ENCODE measurements at regions not wholly inside any gene's neighbourhood (a gene's known extent, or its start where the extent isn't known, plus 50 kb on each side); places are given as distances from the start of the nearest gene placed in this dataset.

DNA sequence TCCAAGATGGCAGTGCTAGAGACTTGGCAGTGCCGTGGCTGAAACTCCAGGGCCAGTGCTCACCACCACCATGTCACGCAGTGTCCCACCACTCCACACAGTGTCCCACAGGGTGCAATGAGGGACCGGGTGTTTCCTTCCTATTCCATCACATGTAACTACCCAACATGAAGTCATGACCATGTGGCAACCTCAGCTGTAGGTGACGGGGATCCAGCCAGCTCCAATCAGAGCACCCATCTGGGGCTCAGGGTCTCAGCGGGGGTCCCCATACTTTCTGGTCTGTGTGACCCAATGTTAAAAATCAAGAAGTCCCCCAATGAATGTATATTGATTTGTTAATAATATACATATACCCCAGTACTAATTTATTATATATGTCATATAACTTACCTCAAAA lies 52.1 kb downstream of the PTGR3 start:
- Histone ChIP-seq H3F3A (replicated peaks; ENCODE audit: insufficient read depth) (no peaks in the 10 kb centered on the region), H2AFZ (ENCODE audit: low read depth) (no peak overlapping the region), H3K36me3 (replicated peaks in 1 of 2; ENCODE audit: control insufficient read depth in 1 of 2, insufficient read depth in 2 of 2, low read length in 1 of 2) (no peaks in the 10 kb centered on the region), H3K9me3 (no peaks in the 10 kb centered on the region), H4K20me1 (ENCODE audit: insufficient read depth) (no peaks in the 10 kb centered on the region), H3K9me2 (no peaks in the 10 kb centered on the region), H3K4me1 (ENCODE audit: control insufficient read depth in 1 of 2, insufficient read depth in 2 of 2, low read depth in 1 of 2, low read length in 1 of 2) (peaks cover 0 to 4% of the 10 kb centered on the region in 2 experiments; a peak in 1 of 4 replicates), H3K4me3 (ENCODE audit: low read depth in 2 of 2, low read length in 1 of 2) (no peak overlapping the region), H3K4me2 (no peak overlapping the region), H3K27ac (ENCODE audit: low read depth in 2 of 2, low read length in 1 of 2) (no peak overlapping the region), H3K79me2 (ENCODE audit: insufficient read depth) (no peaks in the 10 kb centered on the region), H3K9ac (no peak overlapping the region), H3K27me3 (ENCODE audit: insufficient read depth) (no peaks in the 10 kb centered on the region)
- ChIA-PET CTCF (no interaction called here), POLR2A (no interaction called here)
- DNase-seq: no peak
- TF ChIP-seq, protein P1, sequence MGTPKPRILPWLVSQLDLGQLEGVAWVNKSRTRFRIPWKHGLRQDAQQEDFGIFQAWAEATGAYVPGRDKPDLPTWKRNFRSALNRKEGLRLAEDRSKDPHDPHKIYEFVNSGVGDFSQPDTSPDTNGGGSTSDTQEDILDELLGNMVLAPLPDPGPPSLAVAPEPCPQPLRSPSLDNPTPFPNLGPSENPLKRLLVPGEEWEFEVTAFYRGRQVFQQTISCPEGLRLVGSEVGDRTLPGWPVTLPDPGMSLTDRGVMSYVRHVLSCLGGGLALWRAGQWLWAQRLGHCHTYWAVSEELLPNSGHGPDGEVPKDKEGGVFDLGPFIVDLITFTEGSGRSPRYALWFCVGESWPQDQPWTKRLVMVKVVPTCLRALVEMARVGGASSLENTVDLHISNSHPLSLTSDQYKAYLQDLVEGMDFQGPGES (IDR thresholded peaks at IDR 0.05; ENCODE audit: low read depth, low read length): no peak
- TF ChIP-seq FOXM1 (IDR thresholded peaks at IDR 0.05; ENCODE audit: low read depth): no peak
- TF ChIP-seq USF2 (IDR thresholded peaks at IDR 0.05; ENCODE audit: borderline replicate concordance, low read depth, low read length): no peak
- TF ChIP-seq EZH2phosphoT487 (IDR thresholded peaks at IDR 0.05; ENCODE audit: borderline replicate concordance, low read depth): no peak
- no peak for TF ChIP-seq NRF1 (IDR thresholded peaks at IDR 0.05; ENCODE audit: low read depth, low read length)
- no peak for TF ChIP-seq ELF1 (IDR thresholded peaks at IDR 0.05)
- no peak for TF ChIP-seq RXRA (IDR thresholded peaks at IDR 0.05; ENCODE audit: borderline replicate concordance, low read depth)
- TF ChIP-seq, protein P2, sequence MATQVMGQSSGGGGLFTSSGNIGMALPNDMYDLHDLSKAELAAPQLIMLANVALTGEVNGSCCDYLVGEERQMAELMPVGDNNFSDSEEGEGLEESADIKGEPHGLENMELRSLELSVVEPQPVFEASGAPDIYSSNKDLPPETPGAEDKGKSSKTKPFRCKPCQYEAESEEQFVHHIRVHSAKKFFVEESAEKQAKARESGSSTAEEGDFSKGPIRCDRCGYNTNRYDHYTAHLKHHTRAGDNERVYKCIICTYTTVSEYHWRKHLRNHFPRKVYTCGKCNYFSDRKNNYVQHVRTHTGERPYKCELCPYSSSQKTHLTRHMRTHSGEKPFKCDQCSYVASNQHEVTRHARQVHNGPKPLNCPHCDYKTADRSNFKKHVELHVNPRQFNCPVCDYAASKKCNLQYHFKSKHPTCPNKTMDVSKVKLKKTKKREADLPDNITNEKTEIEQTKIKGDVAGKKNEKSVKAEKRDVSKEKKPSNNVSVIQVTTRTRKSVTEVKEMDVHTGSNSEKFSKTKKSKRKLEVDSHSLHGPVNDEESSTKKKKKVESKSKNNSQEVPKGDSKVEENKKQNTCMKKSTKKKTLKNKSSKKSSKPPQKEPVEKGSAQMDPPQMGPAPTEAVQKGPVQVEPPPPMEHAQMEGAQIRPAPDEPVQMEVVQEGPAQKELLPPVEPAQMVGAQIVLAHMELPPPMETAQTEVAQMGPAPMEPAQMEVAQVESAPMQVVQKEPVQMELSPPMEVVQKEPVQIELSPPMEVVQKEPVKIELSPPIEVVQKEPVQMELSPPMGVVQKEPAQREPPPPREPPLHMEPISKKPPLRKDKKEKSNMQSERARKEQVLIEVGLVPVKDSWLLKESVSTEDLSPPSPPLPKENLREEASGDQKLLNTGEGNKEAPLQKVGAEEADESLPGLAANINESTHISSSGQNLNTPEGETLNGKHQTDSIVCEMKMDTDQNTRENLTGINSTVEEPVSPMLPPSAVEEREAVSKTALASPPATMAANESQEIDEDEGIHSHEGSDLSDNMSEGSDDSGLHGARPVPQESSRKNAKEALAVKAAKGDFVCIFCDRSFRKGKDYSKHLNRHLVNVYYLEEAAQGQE (IDR thresholded peaks at IDR 0.05; ENCODE audit: low read depth, low read length): no peak
- 78% methylated on average over 3 of the region's 5 CpGs for WGBS (ENCODE audit: low lambda C conversion rate)

- no peaks in the 10 kb centered on the region for H3K9me2 ChIP-seq
- H3K27ac ChIP-seq (ENCODE audit: low read depth in 2 of 2, low read length in 1 of 2): no peak overlapping the region
- ChIA-PET CTCF (no interaction called here), POLR2A (no interaction called here)
- no peak overlapping the region for H3K4me2 ChIP-seq
- no peak for DNase-seq
- 78% methylated on average over 22 of the region's 24 CpGs for WGBS (ENCODE audit: low lambda C conversion rate)
- no peaks in the 10 kb centered on the region for H3K27me3 ChIP-seq (ENCODE audit: insufficient read depth)
- no peaks in the 10 kb centered on the region for H3K79me2 ChIP-seq (ENCODE audit: insufficient read depth)
- TF ChIP-seq SMC3 (IDR thresholded peaks at IDR 0.05; ENCODE audit: low read depth, low read length) (no peak), NRF1 (IDR thresholded peaks at IDR 0.05; ENCODE audit: low read depth, low read length) (no peak), MXI1 (IDR thresholded peaks at IDR 0.05; ENCODE audit: low read depth, low read length) (no peak), GATA2 (CRISPR knock-in tag; IDR thresholded peaks at IDR 0.05) (no peak), USF2 (IDR thresholded peaks at IDR 0.05; ENCODE audit: borderline replicate concordance, low read depth, low read length) (no peak), JUND (IDR thresholded peaks at IDR 0.05) (no peak), NFIC (IDR thresholded peaks at IDR 0.05; ENCODE audit: borderline replicate concordance) (no peak), FOXM1 (IDR thresholded peaks at IDR 0.05; ENCODE audit: low read depth) (no peak), RFX5 (IDR thresholded peaks at IDR 0.05; ENCODE audit: low read length) (no peak), GABPA (IDR thresholded peaks at IDR 0.05; ENCODE audit: low read depth) (no peak), SIN3A (IDR thresholded peaks at IDR 0.05; ENCODE audit: borderline replicate concordance, low read depth, low read length) (no peak)
- TF ChIP-seq, protein P1 (IDR thresholded peaks at IDR 0.05; ENCODE audit: low read depth, low read length): no peak
- no peaks in the 10 kb centered on the region for H3K9me3 ChIP-seq
- H3K4me1 ChIP-seq (ENCODE audit: control insufficient read depth in 1 of 2, insufficient read depth in 2 of 2, low read depth in 1 of 2, low read length in 1 of 2): peaks cover 0 to 4% of the 10 kb centered on the region in 2 experiments; a peak in 1 of 4 replicates
- H3F3A ChIP-seq (replicated peaks; ENCODE audit: insufficient read depth): no peaks in the 10 kb centered on the region
- no peaks in the 10 kb centered on the region for H4K20me1 ChIP-seq (ENCODE audit: insufficient read depth)
- no peak overlapping the region for H2AFZ ChIP-seq (ENCODE audit: low read depth)
- H3K9ac ChIP-seq: no peak overlapping the region
- no peak overlapping the region for H3K4me3 ChIP-seq (ENCODE audit: low read depth in 2 of 2, low read length in 1 of 2)
- H3K36me3 ChIP-seq (replicated peaks in 1 of 2; ENCODE audit: control insufficient read depth in 1 of 2, insufficient read depth in 2 of 2, low read length in 1 of 2): no peaks in the 10 kb centered on the region
Measured at GRCh38 chr18:75156139-75156750, 52.7 kb downstream of the PTGR3 start.

Measured in SK-N-SH (cell line).